ENCODE measurements at regions not wholly inside any gene's neighbourhood (a gene's known extent, or its start where the extent isn't known, plus 50 kb on each side); places are given as distances from the start of the nearest gene placed in this dataset.

DNA sequence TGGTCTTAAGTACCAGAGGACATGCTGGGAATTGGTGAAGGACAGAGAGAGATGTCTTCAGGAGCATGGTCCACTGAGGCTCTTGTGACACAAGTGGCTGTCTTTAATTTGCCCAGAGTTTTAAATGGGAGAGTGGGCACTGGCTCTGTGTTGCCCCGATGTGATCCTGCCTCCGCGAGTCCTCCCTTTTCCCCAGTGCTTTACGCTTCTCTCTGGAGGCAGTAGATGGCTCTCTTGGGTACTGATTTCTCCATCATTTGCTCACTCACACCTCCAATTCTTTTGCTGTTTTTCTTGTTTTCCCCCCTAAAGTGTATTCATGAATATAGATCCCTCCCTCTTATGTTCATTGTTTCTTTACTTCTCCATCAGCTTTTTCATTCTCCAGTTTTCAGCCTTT lies 74.3 kb downstream of the EMP1 start:
- DNase-seq, result no peak

All from NCI-H226 (cell line).